IPS-20b (cell line): ENCODE measurements at regions not wholly inside any gene's neighbourhood (a gene's known extent, or its start where the extent isn't known, plus 50 kb on each side); places are given as distances from the start of the nearest gene placed in this dataset.
"Not testable (repeated sequence)": the region's sequence is repeated elsewhere in the genome, so short reads cannot be mapped to it uniquely, and the experiment has no call there.

ENCODE experiments used
- H3K27ac ChIP-seq: one replicate; pipeline ENCODE4 v1.5.1; 2013; ENCODE audit warnings: low read length
- H3K27me3 ChIP-seq: 2 replicates; pipeline ENCODE4 v1.6.1; 2013; ENCODE audit warnings: mild to moderate bottlenecking, low read length, inconsistent platforms; ENCODE audit not compliant: insufficient read depth
- H3K36me3 ChIP-seq: 2 replicates; pipeline ENCODE4 v1.6.1; 2013; ENCODE audit warnings: low read depth, mild to moderate bottlenecking, inconsistent platforms, low read length, moderate library complexity; ENCODE audit not compliant: insufficient read depth
- H3K4me1 ChIP-seq: 2 replicates; pipeline ENCODE4 v1.6.1; 2013; ENCODE audit warnings: mild to moderate bottlenecking, control low read depth, inconsistent platforms, low read length, moderate library complexity; ENCODE audit not compliant: insufficient read depth
- H3K4me3 ChIP-seq: 2 replicates; pipeline ENCODE4 v1.5.1; 2013; ENCODE audit warnings: mild to moderate bottlenecking, low read length, inconsistent platforms
- H3K9ac ChIP-seq: 2 replicates; pipeline ENCODE4 v1.6.1; 2013; ENCODE audit warnings: low read depth, mild to moderate bottlenecking, inconsistent platforms, low read length, moderate library complexity
- H3K9me3 ChIP-seq: 2 replicates; pipeline ENCODE4 v1.6.1; 2013; ENCODE audit warnings: mild to moderate bottlenecking, low read depth, low read length, inconsistent platforms; ENCODE audit not compliant: insufficient read depth

- peaks cover 10% of the 10 kb centered on the region; the same call in 1 of the 2 replicates for H3K4me1 ChIP-seq
- no peaks in the 10 kb centered on the region for H3K9me3 ChIP-seq
- H3K9ac ChIP-seq: no peak overlapping the region
- H3K4me3 ChIP-seq: no peak overlapping the region
- no peaks in the 10 kb centered on the region for H3K27me3 ChIP-seq
- no peak overlapping the region for H3K27ac ChIP-seq
- H3K36me3 ChIP-seq: no peaks in the 10 kb centered on the region
Measured at GRCh38 chr9:79408617-79409016, 163.1 kb upstream of the TLE4 start.

GRCh38 chr9:79409182-79409823 lies 162.5 kb upstream of the TLE4 start:
- no peaks in the 10 kb centered on the region for H3K36me3 ChIP-seq
- H3K9me3 ChIP-seq: no peaks in the 10 kb centered on the region
- H3K27ac ChIP-seq: no peak overlapping the region
- H3K27me3 ChIP-seq: no peaks in the 10 kb centered on the region
- H3K9ac ChIP-seq: no peak overlapping the region
- H3K4me1 ChIP-seq: peaks cover 10% of the 10 kb centered on the region; the same call in 1 of the 2 replicates
- no peak overlapping the region; the same call in 1 of the 2 replicates for H3K4me3 ChIP-seq

- Histone ChIP-seq H3K36me3 (no peaks in the 10 kb centered on the region), H3K9ac (no peak overlapping the region), H3K27ac (no peak overlapping the region), H3K4me1 (no peaks in the 10 kb centered on the region), H3K27me3 (no peaks in the 10 kb centered on the region), H3K4me3 (no peak overlapping the region), H3K9me3 (no peaks in the 10 kb centered on the region; the same call in none of the 2 replicates)
Measured at GRCh38 chr9:79425840-79426239, 145.9 kb upstream of the TLE4 start.

- H3K27me3 ChIP-seq: no peaks in the 10 kb centered on the region
- H3K4me3 ChIP-seq: no peak overlapping the region
- H3K27ac ChIP-seq: no peak overlapping the region
- H3K36me3 ChIP-seq: no peaks in the 10 kb centered on the region
- no peaks in the 10 kb centered on the region for H3K4me1 ChIP-seq
- H3K9ac ChIP-seq: no peak overlapping the region
- no peaks in the 10 kb centered on the region; the same call in none of the 2 replicates for H3K9me3 ChIP-seq
Measured at GRCh38 chr9:79428422-79428821, 143.3 kb upstream of the TLE4 start.

- no peak overlapping the region for H3K4me3 ChIP-seq
- no peaks in the 10 kb centered on the region for H3K9me3 ChIP-seq
- no peaks in the 10 kb centered on the region for H3K27me3 ChIP-seq
- H3K9ac ChIP-seq: no peak overlapping the region
- H3K4me1 ChIP-seq: no peaks in the 10 kb centered on the region
- H3K27ac ChIP-seq: no peak overlapping the region
- H3K36me3 ChIP-seq: no peaks in the 10 kb centered on the region
Measured at GRCh38 chr9:79430619-79431018, 141.1 kb upstream of the TLE4 start.

- H3K4me3 ChIP-seq: no peak overlapping the region
- H3K4me1 ChIP-seq: no peaks in the 10 kb centered on the region
- H3K9me3 ChIP-seq: no peaks in the 10 kb centered on the region
- H3K27me3 ChIP-seq: no peaks in the 10 kb centered on the region
- no peak overlapping the region for H3K27ac ChIP-seq
- H3K36me3 ChIP-seq: no peaks in the 10 kb centered on the region
- no peak overlapping the region for H3K9ac ChIP-seq
Measured at GRCh38 chr9:79431019-79431679, 140.6 kb upstream of the TLE4 start.

- Histone ChIP-seq H3K27me3 (no peaks in the 10 kb centered on the region), H3K4me1 (no peaks in the 10 kb centered on the region), H3K9me3 (no peaks in the 10 kb centered on the region), H3K27ac (no peak overlapping the region), H3K4me3 (no peak overlapping the region), H3K9ac (no peak overlapping the region), H3K36me3 (no peaks in the 10 kb centered on the region)
Measured at GRCh38 chr9:79432485-79432884, 139.3 kb upstream of the TLE4 start.

- no peak overlapping the region for H3K9ac ChIP-seq
- H3K27ac ChIP-seq: no peak overlapping the region
- H3K27me3 ChIP-seq: peaks cover 11% of the 10 kb centered on the region
- no peaks in the 10 kb centered on the region for H3K9me3 ChIP-seq
- no peak overlapping the region for H3K4me3 ChIP-seq
- H3K36me3 ChIP-seq: no peaks in the 10 kb centered on the region
- no peaks in the 10 kb centered on the region for H3K4me1 ChIP-seq
Measured at GRCh38 chr9:79433703-79434102, 138.1 kb upstream of the TLE4 start.

- H3K36me3 ChIP-seq, H3K4me1 ChIP-seq, H3K27ac ChIP-seq, H3K9me3 ChIP-seq: not testable (repeated sequence)
- Histone ChIP-seq H3K4me3 (peak overlapping the region; percentile 62; the same call in 1 of the 2 replicates), H3K9ac (peak overlapping the region; percentile 59), H3K27me3 (peaks cover 11% of the 10 kb centered on the region)
Measured at GRCh38 chr9:79439221-79439620, 132.5 kb upstream of the TLE4 start.

GRCh38 chr9:79446523-79447307 lies 125.0 kb upstream of the TLE4 start:
- no peaks in the 10 kb centered on the region for H3K36me3 ChIP-seq

GRCh38 chr9:79447308-79447605 lies 124.5 kb upstream of the TLE4 start:
- H3K9ac ChIP-seq: no peak overlapping the region
- no peaks in the 10 kb centered on the region for H3K36me3 ChIP-seq
- H3K4me3 ChIP-seq: no peak overlapping the region
- no peak overlapping the region for H3K27ac ChIP-seq
- H3K9me3 ChIP-seq: peaks cover 5% of the 10 kb centered on the region; the same call in 1 of the 2 replicates
- no peaks in the 10 kb centered on the region for H3K27me3 ChIP-seq
- no peaks in the 10 kb centered on the region for H3K4me1 ChIP-seq

More at GRCh38 chr9:79446523-79447307, 125.0 kb upstream of the TLE4 start:
- no peaks in the 10 kb centered on the region for H3K27me3 ChIP-seq
- no peak overlapping the region for H3K4me3 ChIP-seq
- no peaks in the 10 kb centered on the region for H3K4me1 ChIP-seq
- no peaks in the 10 kb centered on the region; the same call in 1 of the 2 replicates for H3K9me3 ChIP-seq
- H3K27ac ChIP-seq: no peak overlapping the region
- H3K9ac ChIP-seq: no peak overlapping the region

GRCh38 chr9:79447762-79448161 lies 124.0 kb upstream of the TLE4 start:
- Histone ChIP-seq H3K36me3 (no peaks in the 10 kb centered on the region), H3K9ac (no peak overlapping the region), H3K27ac (no peak overlapping the region), H3K27me3 (no peaks in the 10 kb centered on the region), H3K4me3 (no peak overlapping the region), H3K4me1 (no peaks in the 10 kb centered on the region), H3K9me3 (peaks cover 8% of the 10 kb centered on the region; the same call in 1 of the 2 replicates)
